GM12874 (cell line): ENCODE measurements at regions not wholly inside any gene's neighbourhood (a gene's known extent, or its start where the extent isn't known, plus 50 kb on each side); places are given as distances from the start of the nearest gene placed in this dataset.

Experiments
- CTCF ChIP-seq: IDR thresholded peaks from 2 replicates; pipeline ENCODE4 v1.5.1; 2011; ENCODE audit warnings: low read depth, mild to moderate bottlenecking, control low read depth, low read length, moderate library complexity; ENCODE audit not compliant: insufficient read depth

- TF ChIP-seq CTCF: no peak
Observed at GRCh38 chr18:44195394-44196140, 485.1 kb upstream of the SETBP1 start.

DNA sequence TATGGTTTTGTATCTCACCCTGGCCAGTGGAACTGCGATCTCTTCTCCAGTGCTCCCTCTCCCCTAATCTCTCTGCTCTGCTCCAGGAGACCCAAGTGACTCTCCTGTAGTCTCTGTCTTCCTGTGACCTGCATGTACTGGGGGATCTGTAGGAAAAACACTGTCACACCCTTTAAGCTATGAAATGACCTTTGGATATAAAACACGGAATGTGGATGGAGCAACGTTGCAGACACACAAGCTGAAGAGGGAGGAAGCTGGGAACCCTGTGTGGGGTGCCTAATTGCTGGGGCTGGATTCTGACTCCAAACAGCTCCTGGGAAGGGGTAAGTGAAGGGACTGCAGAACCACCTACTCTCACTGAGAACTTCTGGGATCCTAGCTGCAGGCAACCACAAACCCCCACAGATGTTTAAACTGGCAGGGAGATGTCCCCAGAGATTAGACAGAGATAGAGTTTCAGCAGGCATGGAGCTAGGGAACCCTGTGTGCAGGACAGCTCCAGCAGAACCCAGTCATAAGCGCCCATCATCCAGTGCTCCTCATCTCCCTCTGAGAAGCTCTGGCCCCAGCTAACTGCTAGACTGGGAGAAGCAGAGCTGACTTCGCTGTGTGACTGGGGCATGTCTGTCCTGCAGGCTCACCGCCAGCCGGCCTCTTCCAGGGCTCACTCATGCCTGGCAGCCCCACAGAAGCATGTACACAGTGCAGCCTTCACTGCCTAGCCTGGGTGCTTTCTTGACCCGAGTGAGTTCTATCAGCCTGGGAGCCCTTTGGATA lies 482.7 kb upstream of the SETBP1 start:
- no peak for TF ChIP-seq CTCF

DNA sequence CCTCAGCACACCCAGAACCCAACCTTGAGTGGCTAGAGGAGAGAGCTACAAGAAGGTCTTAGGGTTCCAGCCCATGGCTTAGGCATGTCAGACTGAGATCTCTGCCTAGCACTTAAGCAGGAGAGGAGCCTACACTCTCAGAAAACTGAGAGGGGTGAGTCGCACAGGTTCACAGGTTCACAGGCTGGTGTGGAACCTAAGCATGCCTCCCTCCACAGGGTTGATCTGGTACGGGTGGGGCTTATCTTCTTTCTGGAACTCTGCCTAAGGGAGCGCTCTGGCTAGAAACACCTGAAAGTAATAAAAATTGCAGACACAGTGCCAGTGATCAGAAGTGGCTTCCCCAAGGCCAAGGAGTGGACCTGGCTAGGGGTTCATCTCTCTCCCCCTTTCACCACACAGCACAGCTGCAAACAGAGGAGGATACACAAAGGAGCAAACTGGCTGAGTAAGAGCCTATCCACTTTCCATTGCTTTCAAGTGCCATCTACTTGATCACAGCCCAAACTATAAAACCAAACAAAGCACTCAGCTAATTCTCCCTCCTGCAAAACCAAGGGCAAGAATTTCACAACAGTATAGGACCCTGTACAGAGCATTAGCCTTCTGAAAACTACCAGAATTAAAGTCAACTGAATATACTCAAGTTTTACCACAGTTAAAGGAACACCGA lies 481.9 kb upstream of the SETBP1 start:
- TF ChIP-seq CTCF: no peak

DNA sequence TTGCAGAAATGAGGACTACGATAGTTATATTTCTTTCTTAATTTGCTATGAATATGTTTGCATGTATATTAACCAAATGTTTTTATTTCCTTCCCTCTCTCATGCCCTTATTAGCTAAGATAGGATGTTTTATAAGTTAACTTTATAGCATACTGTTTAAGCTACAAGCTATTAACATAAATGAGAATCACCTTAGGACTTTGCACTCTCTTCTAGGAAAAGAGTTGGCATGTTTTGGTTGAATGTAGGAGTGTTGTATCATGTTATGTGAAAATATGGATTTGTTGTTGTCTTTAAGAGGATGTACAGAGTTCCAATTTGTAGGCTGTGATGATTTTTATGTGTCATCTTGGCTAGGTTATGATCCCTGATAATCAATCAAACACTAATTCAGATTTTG lies 467.4 kb upstream of the SETBP1 start:
- TF ChIP-seq CTCF: no peak

- TF ChIP-seq CTCF: no peak
Observed at GRCh38 chr18:44214396-44214795, 466.3 kb upstream of the SETBP1 start.

DNA sequence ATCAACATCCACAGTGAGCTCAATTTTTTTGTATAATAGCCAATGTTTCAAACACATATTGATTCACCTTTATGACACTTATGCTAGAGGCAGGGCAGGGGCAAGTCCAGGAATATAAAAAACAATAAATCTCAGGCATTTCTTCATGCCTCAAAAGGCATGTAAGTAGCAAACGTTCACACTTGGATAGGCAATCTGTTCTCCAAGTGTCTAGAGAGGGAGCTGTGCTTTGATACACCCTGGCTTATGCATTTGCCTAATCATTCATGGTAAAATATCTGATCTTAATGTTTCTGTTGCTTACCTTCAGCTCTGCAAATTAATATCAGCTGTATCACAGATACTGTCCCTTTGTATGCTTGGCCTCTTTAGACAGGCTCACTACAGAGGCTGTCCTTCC lies 464.5 kb upstream of the SETBP1 start:
- TF ChIP-seq CTCF: no peak

GRCh38 chr18:44227501-44227900 lies 453.2 kb upstream of the SETBP1 start:
- no peak for TF ChIP-seq CTCF
